Loucy (cell line): ENCODE measurements at regions not wholly inside any gene's neighbourhood (a gene's known extent, or its start where the extent isn't known, plus 50 kb on each side); places are given as distances from the start of the nearest gene placed in this dataset.

Experiments used
- H2AFZ ChIP-seq: fragments of 200-600 bp; sonication (generic); 2 replicates; pipeline ENCODE4 v1.6.0; 2016; ENCODE audit warnings: antibody characterized with exemption, mild to moderate bottlenecking, low read length, moderate library complexity
- H3F3A ChIP-seq: fragments of 200-600 bp; 2 replicates; pipeline ENCODE4 v1.6.0; 2016; ENCODE audit warnings: antibody characterized with exemption, low read depth, mild to moderate bottlenecking
- H3K27me3 ChIP-seq: fragments of 200-600 bp; sonication (generic); 2 replicates; pipeline ENCODE4 v1.6.1; 2014; ENCODE audit warnings: low read length, mild to moderate bottlenecking; ENCODE audit not compliant: insufficient read depth, poor library complexity, severe bottlenecking
- H3K36me3 ChIP-seq: fragments of 200-600 bp; sonication (generic); 2 replicates; pipeline ENCODE4 v1.6.1; 2016; ENCODE audit warnings: low read length; ENCODE audit not compliant: insufficient read depth
- H3K4me1 ChIP-seq: fragments of 200-600 bp; sonication (generic); 2 replicates; pipeline ENCODE4 v1.5.1; 2014; ENCODE audit warnings: low read length, mild to moderate bottlenecking; ENCODE audit not compliant: insufficient read depth, poor library complexity, severe bottlenecking
- H3K4me2 ChIP-seq: fragments of 200-600 bp; sonication (generic); 2 replicates; pipeline ENCODE4 v1.6.0; 2014; ENCODE audit warnings: antibody characterized with exemption, low read length, low read depth, mild to moderate bottlenecking; ENCODE audit not compliant: poor library complexity, severe bottlenecking
- H3K4me3 ChIP-seq: fragments of 200-600 bp; sonication (generic); 2 replicates; pipeline ENCODE4 v1.5.1; 2014; ENCODE audit warnings: low read length, mild to moderate bottlenecking, mixed read lengths; ENCODE audit not compliant: poor library complexity, severe bottlenecking
- H3K79me2 ChIP-seq: fragments of 200-600 bp; sonication (generic); 2 replicates; pipeline ENCODE4 v1.6.1; 2014; ENCODE audit warnings: low read length; ENCODE audit not compliant: insufficient read depth
- H3K9ac ChIP-seq: fragments of 200-600 bp; sonication (generic); 2 replicates; pipeline ENCODE4 v1.6.0; 2014; ENCODE audit warnings: mild to moderate bottlenecking, low read depth, low read length, moderate library complexity; ENCODE audit not compliant: poor library complexity, severe bottlenecking
- H3K9me2 ChIP-seq: fragments of 200-600 bp; sonication (generic); replicated peaks from 2 replicates; pipeline ENCODE4 v1.6.1; 2016; ENCODE audit warnings: low read depth, low read length, mixed read lengths
- H3K9me3 ChIP-seq: fragments of 200-600 bp; sonication (generic); 2 replicates; pipeline ENCODE4 v1.6.1; 2014; ENCODE audit warnings: mild to moderate bottlenecking, antibody characterized with exemption, low read length, low read depth; ENCODE audit not compliant: insufficient read depth
- H4K20me1 ChIP-seq: fragments of 200-600 bp; sonication (generic); 2 replicates; pipeline ENCODE4 v1.6.0; 2014; ENCODE audit warnings: antibody characterized with exemption, low read length, mild to moderate bottlenecking; ENCODE audit not compliant: insufficient read depth, poor library complexity, severe bottlenecking
- CTCF ChIP-seq: fragments of 200-600 bp; sonication (generic); conservative IDR thresholded peaks from 2 replicates; pipeline ENCODE4 v1.5.1; 2014; ENCODE audit warnings: mild to moderate bottlenecking, antibody characterized with exemption, low read length
- EZH2phosphoT487 ChIP-seq: fragments of 200-600 bp; IDR thresholded peaks from 2 replicates; pipeline ENCODE4 v1.6.1; 2018; ENCODE audit warnings: antibody characterized with exemption, mild to moderate bottlenecking, moderate library complexity, borderline replicate concordance

- no peaks in the 10 kb centered on the region for H4K20me1 ChIP-seq
- no peaks in the 10 kb centered on the region for H3K27me3 ChIP-seq
- TF ChIP-seq EZH2phosphoT487 (no peak), CTCF (no peak)
Observed at GRCh38 chr14:86625637-86626036, 1095.7 kb downstream of the FLRT2 start.

GRCh38 chr14:86619726-86620125 is 1089.8 kb downstream of the FLRT2 start:
- Histone ChIP-seq H3K9ac (no peak overlapping the region), H3K9me2 (no peaks in the 10 kb centered on the region), H3K9me3 (no peaks in the 10 kb centered on the region), H4K20me1 (no peaks in the 10 kb centered on the region), H3K4me2 (no peak overlapping the region), H3K4me3 (no peak overlapping the region), H3K4me1 (no peaks in the 10 kb centered on the region), H3K79me2 (no peaks in the 10 kb centered on the region), H3K36me3 (no peaks in the 10 kb centered on the region), H3K27me3 (no peaks in the 10 kb centered on the region), H2AFZ (no peak overlapping the region), H3F3A (no peaks in the 10 kb centered on the region)
- TF ChIP-seq CTCF (no peak), EZH2phosphoT487 (no peak)

More at GRCh38 chr14:86625637-86626036, 1095.7 kb downstream of the FLRT2 start:
- Histone ChIP-seq H3K4me2 (no peak overlapping the region), H3K9me3 (no peaks in the 10 kb centered on the region), H3K9me2 (no peaks in the 10 kb centered on the region), H3F3A (no peaks in the 10 kb centered on the region), H3K4me1 (peaks cover 18% of the 10 kb centered on the region), H3K36me3 (no peaks in the 10 kb centered on the region), H3K9ac (no peak overlapping the region), H2AFZ (no peak overlapping the region), H3K79me2 (no peaks in the 10 kb centered on the region), H3K4me3 (no peak overlapping the region)

- no peak overlapping the region for H2AFZ ChIP-seq
- H3K4me1 ChIP-seq: no peaks in the 10 kb centered on the region
- H3F3A ChIP-seq: no peaks in the 10 kb centered on the region
- H3K9me3 ChIP-seq: no peaks in the 10 kb centered on the region
- H3K4me3 ChIP-seq: no peak overlapping the region
- H4K20me1 ChIP-seq: no peaks in the 10 kb centered on the region
- H3K27me3 ChIP-seq: no peaks in the 10 kb centered on the region
- no peaks in the 10 kb centered on the region for H3K36me3 ChIP-seq
- TF ChIP-seq EZH2phosphoT487 (no peak), CTCF (no peak)
- no peak overlapping the region for H3K4me2 ChIP-seq
- no peaks in the 10 kb centered on the region for H3K79me2 ChIP-seq
- no peak overlapping the region for H3K9ac ChIP-seq
- H3K9me2 ChIP-seq: no peaks in the 10 kb centered on the region
Observed at GRCh38 chr14:86613786-86614185, 1083.8 kb downstream of the FLRT2 start.
